ENCODE measurements at regions not wholly inside any gene's neighbourhood (a gene's known extent, or its start where the extent isn't known, plus 50 kb on each side); places are given as distances from the start of the nearest gene placed in this dataset.

- TF ChIP-seq POLR2A (IDR thresholded peaks at IDR 0.05; ENCODE audit: borderline replicate concordance, extremely low read depth, insufficient read depth, insufficient read length): no peak
- no peak for TF ChIP-seq POLR2AphosphoS5 (IDR thresholded peaks at IDR 0.05; ENCODE audit: low read depth, low read length)
- no peak for TF ChIP-seq RAD21 (IDR thresholded peaks at IDR 0.05; ENCODE audit: low read depth)
Measured at GRCh38 chr12:27180906-27181505, 63.1 kb upstream of the STK38L start.

Measured in HCT116 (cell line).